Eye (tissue), 1 donor: ENCODE measurements at regions not wholly inside any gene's neighbourhood (a gene's known extent, or its start where the extent isn't known, plus 50 kb on each side); places are given as distances from the start of the nearest gene placed in this dataset.
A peak's percentile ranks its signal among the peaks of the same experiment; 100 is the strongest.

Experiments
- DNase-seq: peaks from one replicate; pipeline ENCODE4 v3.0.0-alpha.2; 2015

- no peak for DNase-seq
Measured at GRCh38 chr13:80235967-80236302, 105.0 kb downstream of the SPRY2 start.

GRCh38 chr13:80235166-80235966 is 105.6 kb downstream of the SPRY2 start:
- DNase-seq = peak; percentile 48

DNA sequence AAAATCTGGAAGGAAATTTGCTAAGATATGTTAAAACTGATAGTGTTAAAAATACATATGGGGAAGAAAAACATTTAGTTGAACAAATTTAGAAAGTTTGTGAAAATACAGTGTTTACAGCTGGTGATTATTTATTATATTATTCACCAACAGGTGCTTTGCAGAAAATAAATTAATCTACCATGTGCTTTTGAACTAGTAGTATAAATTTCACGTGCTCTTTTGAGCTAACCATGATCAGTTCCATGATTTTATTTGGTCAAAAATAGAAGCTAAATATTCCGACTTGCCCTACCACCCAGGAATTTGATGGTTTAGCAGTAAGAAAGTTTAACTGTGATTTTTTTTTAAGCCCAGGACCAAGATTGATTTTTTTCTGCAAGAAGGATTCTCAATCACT is 113.3 kb downstream of the SPRY2 start:
- no peak for DNase-seq

DNA sequence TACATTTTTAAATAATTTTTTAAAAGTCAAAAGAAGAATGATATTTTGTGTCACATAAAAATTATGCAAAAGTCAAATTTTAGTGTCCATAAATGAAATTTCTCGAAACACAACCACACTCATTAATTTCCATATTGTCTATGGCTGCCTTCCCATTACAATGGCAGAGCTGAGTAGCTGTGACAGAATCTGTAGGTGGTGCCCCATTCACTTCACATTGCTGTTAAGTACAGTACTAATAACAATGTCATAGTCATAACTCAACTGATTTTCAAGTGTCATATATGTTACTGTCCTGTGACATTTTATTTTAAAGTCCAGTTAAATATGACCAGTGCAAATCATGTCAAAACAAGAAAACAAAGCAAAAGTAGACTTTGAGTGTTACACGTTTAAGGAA is 114.3 kb downstream of the SPRY2 start:
- DNase-seq = no peak

DNA sequence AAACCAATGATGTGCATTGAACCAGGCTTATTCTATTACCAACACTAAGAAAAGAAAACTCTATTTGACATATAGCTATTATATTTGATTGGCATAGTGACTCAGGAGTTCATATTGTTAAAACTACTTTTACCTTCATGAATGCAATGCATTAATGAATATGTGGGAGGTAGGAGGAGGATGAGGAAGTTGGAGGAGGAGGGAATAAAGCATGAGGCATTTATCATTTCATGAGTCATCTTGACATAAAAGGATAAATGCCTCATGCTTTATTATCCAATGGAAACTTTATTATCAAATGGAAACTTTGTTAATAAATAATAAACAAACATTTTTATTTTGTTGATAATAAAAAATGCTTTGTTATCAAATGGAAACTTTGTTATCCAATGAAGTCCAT is 116.5 kb downstream of the SPRY2 start:
- no peak for DNase-seq

GRCh38 chr13:80217614-80218456 is 123.1 kb downstream of the SPRY2 start:
- DNase-seq = no peak

DNA sequence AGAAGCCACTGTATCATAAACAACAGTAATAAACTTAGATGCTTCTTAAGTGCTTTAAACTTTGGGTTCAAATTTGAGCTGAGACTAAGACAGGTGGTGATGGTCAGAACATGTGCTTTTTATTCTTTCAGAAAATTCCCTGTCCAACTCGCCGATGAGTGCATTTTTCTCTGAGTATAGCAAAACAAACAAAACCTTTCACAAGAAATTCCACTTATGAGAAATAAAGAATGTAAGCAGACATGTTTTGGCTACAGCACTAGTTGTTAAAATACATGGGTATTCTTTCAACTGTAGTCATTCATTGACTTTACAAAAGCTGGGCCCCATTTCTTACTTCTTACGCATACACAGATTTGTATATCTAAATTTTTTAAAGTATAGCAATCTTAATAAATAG is 125.6 kb downstream of the SPRY2 start:
- DNase-seq = peak; percentile 41

DNA sequence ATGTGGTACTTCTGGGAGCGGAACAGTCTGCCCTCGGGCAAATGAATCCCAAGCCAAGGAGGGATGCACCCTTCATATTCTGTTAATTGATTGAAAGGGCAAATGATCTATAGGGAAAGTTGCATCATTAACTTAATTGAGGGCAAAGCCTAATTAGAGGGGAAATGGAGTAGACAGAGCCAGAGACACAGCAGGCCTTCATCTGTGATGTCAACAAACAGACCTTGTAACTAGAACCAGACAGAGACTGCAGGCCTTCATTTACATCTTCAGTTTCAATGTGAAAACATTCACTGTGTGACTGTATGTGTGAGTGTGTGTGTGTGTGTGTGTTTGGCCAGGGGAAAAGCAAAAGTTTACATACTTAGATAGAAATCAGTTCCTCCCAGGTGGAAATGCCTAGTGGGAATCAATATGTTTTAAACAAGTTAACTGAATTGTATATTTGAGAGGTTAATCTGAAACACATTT is 126.4 kb downstream of the SPRY2 start:
- DNase-seq = peak; percentile 91

DNA sequence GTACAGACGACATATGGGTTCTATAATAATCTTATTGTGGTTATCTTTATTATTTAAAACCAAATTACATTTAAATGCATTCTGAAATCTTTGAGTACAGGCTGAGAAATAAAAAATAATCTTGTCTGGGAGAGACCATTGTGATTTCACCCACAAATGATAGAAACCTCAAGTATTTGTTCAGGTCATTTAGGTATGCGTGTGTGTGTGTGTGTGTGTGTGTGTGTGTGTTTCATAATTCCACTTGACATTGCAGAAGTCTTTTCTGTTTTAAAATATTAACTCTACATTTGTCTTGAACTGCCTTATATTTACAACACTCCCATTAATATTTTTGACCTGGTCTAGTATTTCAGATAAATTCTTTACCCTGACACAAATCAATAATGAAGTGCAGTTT is 126.9 kb downstream of the SPRY2 start:
- DNase-seq = no peak

DNA sequence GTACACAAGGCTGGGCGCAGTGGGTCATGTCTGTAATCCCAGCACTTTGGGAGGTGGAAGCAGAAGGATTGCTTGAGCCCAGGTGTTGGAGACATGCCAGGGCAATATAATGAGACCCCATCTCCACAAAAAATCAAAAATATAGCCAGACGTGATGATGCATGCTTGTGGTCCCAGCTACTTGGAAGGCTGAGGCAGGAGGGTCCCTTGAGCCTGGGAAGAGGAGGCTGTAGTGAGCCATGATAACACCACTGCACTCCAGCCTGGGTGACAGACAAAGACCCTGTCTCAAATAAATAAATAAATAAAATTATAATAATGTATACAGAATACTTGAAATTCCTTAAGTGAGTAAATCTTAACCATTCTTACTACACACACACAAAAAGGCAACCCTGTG is 127.7 kb downstream of the SPRY2 start:
- peak; percentile 64 for DNase-seq

DNA sequence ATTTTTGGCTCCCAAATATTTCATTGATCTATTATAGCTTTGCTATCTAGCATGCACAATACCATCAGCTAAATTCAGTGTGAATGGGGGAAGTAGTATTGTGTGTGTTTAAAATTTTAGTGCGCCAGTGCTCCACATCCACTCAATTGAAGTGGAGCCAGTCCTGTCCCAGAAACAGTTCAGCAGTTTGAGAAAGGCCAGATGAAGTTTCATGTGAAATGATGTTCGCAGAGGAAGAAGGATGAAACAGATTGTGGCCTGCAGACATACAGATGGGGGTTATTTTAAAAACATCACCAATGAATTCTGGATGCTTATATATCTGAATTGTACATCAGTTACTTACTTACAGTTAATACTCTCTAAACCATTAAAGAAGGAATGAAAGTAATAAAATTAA is 129.4 kb downstream of the SPRY2 start:
- no peak for DNase-seq

DNA sequence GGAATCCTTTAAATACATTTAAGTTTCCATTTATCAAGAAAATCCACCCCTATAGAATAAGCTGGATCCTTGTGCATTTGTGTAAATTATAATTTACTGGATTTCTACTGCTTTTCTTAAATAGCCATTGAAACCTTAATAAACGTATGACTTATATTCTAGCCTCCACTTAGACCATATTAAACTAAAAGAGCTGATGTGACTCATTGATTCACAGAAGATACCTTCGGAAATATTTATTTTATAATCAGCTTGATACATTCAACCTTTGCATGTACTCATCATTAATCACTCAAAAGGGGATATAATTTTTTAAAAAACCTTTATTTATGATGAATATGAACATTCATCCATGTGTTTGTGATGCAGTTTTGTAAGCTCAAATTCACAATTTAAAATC is 136.3 kb downstream of the SPRY2 start:
- no peak for DNase-seq

- DNase-seq = no peak
Measured at GRCh38 chr13:80203496-80203895, 137.4 kb downstream of the SPRY2 start.

- no peak for DNase-seq
Measured at GRCh38 chr13:80201694-80202468, 139.0 kb downstream of the SPRY2 start.

- DNase-seq = no peak
Measured at GRCh38 chr13:80199585-80200292, 141.2 kb downstream of the SPRY2 start.

- DNase-seq = no peak
Measured at GRCh38 chr13:80199067-80199466, 141.9 kb downstream of the SPRY2 start.

- DNase-seq = no peak
Measured at GRCh38 chr13:80196756-80197155, 144.2 kb downstream of the SPRY2 start.

GRCh38 chr13:80195649-80196048 is 145.3 kb downstream of the SPRY2 start:
- no peak for DNase-seq

DNA sequence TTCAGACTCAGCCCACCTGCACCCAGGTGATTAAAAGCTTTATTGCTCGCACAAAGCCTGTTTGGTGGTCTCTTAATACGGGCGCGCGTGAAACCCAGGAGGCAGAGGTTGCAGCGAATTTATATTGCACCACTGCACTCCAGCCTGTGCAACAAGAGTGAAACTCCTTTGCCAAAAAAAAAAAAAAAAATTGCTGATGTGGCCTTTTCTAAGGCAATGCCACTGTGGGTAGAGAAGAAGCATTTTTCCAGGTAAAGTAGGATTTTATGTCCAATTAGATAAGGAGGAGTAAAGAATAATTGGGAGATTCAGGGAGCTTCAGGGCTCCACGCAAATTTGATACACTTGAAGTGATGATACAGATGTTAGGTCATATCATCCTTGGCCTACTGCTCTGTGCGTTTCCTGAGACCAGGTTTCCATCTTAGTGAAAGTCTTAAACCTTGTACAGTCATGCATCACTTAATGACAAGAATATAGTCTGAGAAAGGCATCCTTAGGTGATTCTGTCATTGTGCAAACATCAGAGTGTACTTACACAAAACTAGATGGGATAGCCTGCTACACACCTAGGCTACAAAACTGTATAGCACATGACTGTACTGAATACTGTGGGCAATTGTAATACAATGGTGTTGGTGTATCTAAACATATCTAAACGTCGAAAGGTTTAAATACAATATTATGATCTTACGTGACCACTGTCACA is 150.9 kb downstream of the SPRY2 start:
- DNase-seq = no peak

DNA sequence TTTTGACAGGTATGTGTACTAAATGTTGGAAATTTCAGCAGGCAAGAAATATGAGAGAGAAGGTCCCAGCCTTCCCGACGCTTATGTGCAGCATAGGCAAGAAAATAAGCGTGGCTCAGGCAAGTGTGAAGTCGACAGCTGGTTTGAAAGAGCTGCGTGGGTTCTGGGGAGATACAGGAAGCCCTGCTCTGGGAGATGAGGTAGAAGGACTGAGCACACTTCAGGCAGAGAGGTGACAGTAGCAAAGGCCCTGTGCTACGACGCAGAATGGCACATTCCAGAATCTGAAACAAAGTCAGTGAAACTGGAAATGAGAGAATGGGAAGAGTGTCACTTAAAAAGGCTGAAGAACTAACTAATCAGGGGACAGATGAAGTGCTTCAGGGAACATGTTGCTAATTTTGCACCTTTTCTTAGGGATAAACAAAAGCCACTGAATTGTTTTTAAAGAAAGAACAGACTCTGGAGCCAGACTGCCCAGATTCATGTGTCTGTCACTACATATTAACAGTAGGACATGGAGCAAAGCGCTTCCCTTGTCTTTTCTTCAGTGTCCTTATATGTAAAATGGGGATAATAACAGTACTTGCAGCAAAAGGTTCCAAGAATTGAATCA is 160.1 kb downstream of the SPRY2 start:
- DNase-seq = no peak

DNA sequence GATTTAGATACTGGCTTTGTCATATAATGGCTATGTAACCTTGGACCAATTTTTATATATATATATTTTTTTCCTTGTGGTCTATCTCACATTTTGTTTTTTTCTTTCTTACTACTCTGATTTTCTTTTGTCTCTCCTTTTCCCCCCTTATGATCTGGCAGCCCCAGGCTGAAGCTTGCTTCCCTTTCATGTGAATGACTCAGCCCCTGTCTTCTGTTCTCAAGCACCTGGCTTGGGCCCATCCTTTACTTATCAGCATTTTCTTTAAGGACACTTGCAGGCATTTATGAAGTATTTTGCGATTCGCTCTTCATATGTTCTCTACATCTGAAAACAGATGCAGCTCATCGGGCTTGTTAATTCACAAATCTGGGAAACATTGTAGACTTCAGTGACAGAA is 163.6 kb downstream of the SPRY2 start:
- DNase-seq = no peak

DNA sequence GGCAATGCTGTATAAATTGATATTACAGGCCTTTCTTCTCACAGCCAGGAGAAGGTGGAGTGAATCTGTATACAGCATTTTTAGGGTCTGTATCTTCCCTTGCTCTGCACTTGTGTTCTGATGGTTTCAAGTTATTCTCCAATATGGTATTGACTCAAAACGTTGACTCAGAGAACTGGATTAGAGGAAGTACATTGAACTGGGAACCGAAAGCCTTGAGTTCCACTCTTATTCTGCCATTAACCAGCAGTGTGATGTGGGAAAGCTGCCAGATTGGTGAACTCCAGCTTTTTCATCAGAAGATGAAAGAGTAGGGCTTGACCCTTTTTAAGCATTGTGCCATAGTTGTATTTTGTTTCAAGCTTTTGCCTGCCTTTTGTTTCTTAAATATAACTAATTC is 167.7 kb downstream of the SPRY2 start:
- DNase-seq = no peak
